C4-2B (cell line): ENCODE measurements at regions not wholly inside any gene's neighbourhood (a gene's known extent, or its start where the extent isn't known, plus 50 kb on each side); places are given as distances from the start of the nearest gene placed in this dataset.

ENCODE experiments used
- H3K27ac ChIP-seq: fragments of 450-650 bp; 2 replicates; pipeline ENCODE4 v1.5.1; 2017
- ZFX ChIP-seq: fragments of 450-650 bp; IDR thresholded peaks from 2 replicates; pipeline ENCODE4 v1.6.1; 2017
- TF ChIP-seq, protein P1 (sequence below): fragments of 450-650 bp; conservative IDR thresholded peaks from 2 replicates; pipeline ENCODE4 v1.5.1; 2017; ENCODE audit warnings: mild to moderate bottlenecking

GRCh38 chr1:60861961-60862567, 220.3 kb upstream of the NFIA start:
- no peak overlapping the region for H3K27ac ChIP-seq
- TF ChIP-seq ZFX = no peak
- TF ChIP-seq, protein P1, sequence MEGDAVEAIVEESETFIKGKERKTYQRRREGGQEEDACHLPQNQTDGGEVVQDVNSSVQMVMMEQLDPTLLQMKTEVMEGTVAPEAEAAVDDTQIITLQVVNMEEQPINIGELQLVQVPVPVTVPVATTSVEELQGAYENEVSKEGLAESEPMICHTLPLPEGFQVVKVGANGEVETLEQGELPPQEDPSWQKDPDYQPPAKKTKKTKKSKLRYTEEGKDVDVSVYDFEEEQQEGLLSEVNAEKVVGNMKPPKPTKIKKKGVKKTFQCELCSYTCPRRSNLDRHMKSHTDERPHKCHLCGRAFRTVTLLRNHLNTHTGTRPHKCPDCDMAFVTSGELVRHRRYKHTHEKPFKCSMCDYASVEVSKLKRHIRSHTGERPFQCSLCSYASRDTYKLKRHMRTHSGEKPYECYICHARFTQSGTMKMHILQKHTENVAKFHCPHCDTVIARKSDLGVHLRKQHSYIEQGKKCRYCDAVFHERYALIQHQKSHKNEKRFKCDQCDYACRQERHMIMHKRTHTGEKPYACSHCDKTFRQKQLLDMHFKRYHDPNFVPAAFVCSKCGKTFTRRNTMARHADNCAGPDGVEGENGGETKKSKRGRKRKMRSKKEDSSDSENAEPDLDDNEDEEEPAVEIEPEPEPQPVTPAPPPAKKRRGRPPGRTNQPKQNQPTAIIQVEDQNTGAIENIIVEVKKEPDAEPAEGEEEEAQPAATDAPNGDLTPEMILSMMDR = no peak

DNA sequence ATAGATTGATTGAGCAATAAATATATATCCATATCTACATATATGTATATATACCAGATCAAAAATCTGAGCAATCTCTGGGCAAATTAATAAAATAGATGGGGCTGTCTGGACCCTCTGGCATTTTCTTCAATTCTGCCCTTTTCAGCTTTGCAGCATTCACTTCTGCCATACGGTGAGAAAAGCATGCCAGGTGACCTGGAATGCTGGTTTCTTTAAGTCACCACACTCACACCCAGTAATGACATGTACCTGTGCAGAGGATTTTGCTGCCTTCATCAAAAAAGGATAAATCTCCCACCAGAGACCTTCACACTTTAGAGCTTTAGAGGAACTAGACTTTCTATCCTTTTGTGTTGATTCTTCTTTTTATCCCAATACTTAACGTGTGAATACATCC, 223.2 kb upstream of the NFIA start:
- TF ChIP-seq ZFX = no peak
- TF ChIP-seq, protein P1 = no peak

DNA sequence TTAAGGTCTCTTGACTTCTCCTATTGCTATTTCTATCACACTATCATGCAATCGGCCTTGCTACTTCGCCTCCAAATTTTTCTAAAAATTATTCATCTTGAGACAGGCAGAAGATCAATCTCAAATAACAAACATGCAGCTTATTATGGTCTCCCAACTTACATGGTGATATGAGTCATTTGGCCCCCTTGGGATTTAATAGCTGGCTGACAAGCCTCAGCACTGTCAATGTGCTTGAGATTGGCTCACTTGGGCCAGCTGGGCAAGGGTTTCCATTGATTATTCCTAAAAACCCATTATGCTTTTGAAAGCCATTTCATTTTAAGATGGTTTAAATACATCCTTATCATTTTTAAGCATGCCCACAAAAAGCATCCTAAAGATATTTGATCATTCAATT, 224.5 kb upstream of the NFIA start:
- TF ChIP-seq ZFX = no peak
- TF ChIP-seq, protein P1 = no peak
- no peak overlapping the region for H3K27ac ChIP-seq

More for the DNA sequence above, 223.2 kb upstream of the NFIA start:
- H3K27ac ChIP-seq = no peak overlapping the region

DNA sequence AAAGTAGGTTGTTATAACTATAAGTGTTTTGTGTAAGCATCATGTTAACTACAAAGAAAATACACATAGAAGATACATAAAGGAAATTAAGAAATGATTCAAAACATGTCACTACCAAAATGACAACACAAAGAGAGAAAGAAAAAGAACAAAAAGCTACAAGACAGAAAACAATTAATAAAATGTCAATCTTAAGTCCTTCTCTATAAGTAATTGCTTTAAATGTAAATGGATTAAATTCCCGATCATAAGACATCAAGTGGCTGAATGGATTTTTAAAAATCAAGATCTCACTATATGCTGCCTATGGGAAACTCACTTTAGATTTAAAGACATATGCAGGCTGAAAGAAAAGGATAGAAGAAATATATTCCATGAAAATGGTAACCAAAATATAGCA, 232.3 kb upstream of the NFIA start:
- TF ChIP-seq, protein P1 = no peak
- no peak for TF ChIP-seq ZFX
- no peak overlapping the region for H3K27ac ChIP-seq

DNA sequence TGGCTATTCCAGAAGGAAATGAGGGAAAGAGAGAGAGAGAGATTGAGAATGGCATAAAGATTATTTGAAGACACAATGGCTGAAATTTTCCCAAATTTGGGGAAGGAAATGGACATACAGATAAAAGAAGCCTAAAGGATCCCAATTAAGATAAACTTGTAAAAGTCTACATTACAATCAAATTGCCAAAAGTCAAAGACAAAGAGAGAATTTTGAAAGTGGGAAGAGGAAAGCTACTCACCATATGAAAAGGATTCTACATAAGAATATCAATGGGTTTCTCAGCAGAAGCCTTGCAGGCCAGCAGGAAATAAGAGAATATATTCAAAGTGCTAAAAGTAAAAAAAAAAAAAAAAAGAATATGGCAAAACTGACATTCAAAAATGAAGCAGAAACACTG, 233.0 kb upstream of the NFIA start:
- H3K27ac ChIP-seq = no peak overlapping the region

DNA sequence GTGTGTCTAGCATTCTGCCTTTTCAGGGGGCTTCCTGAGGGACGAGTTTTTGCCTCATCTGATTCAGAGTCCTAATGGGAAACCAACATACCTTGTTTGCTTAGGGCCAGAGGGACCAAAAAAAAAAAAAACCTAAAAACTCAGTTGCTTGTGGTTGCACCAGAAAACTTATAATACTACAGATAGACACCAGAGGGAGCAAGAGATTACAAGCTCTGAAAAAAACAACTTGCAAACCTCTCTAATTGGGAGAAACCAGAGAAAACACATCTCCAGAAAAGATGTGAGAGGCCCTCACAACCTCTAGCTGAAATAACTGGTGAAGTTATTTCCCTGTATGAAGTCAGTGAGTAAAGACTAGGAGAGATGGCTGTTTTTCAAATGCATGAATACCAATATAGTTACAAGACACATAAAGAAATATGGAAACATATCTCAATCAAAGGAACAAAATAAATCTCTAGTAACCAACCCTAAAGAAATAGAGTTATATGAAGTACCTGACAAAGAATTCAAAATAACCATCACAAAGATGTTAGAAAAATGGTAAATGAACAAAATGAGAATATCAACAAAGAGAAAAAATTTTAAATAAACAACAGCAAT, 233.7 kb upstream of the NFIA start:
- TF ChIP-seq, protein P1 = peak; percentile 78
- TF ChIP-seq ZFX = no peak
- H3K27ac ChIP-seq = no peak overlapping the region

More for the DNA sequence above, 233.0 kb upstream of the NFIA start:
- no peak for TF ChIP-seq ZFX
- TF ChIP-seq, protein P1 = no peak

DNA sequence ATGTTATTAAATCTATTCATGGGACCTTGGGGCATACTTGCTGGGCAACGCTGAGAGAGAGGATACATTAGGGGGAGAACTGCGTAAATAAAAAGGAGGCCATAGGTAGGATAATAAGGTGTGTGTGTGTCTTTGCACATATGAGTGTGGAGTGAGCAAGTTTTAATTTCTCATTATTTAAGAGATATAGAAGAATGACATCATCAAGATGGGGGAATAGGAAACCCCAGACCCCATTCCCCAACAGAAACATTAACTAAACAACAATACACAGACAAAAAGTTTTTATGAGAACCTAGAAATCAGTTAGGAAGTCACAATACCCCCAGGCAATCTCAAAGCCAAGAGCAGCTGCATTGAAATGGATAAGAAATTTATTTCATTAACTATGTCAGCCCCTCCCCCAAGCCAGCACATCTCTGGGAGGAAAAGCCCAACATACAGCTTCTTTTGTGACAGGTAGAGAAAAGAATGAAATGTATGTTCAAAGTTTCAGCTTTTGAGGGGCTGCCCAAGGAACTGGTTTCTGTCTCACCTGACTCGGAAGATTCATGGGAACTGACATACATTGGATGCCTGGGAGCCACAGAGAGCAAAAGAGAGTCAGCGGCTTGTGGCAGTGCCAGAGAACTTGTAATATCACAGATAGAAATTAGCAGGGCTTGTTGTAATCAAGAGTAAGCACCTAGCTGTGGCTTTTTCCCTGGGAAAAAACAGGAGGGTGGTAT, 234.3 kb upstream of the NFIA start:
- TF ChIP-seq ZFX = no peak
- TF ChIP-seq, protein P1 = no peak
- H3K27ac ChIP-seq = no peak overlapping the region
